SKM-1 treated with dmso at 0.1 percent for 144 hours (cell line): ENCODE measurements at regions not wholly inside any gene's neighbourhood (a gene's known extent, or its start where the extent isn't known, plus 50 kb on each side); places are given as distances from the start of the nearest gene placed in this dataset.

Source experiments
- DNase-seq: peaks from one replicate; lab custom pipeline; 2025; ENCODE audit not compliant: unreplicated experiment; lab: John Stamatoyannopoulos, UW

- DNase-seq = no peak
Measured at GRCh38 chr12:115240251-115240650, 556.3 kb upstream of the TBX3 start.

DNA sequence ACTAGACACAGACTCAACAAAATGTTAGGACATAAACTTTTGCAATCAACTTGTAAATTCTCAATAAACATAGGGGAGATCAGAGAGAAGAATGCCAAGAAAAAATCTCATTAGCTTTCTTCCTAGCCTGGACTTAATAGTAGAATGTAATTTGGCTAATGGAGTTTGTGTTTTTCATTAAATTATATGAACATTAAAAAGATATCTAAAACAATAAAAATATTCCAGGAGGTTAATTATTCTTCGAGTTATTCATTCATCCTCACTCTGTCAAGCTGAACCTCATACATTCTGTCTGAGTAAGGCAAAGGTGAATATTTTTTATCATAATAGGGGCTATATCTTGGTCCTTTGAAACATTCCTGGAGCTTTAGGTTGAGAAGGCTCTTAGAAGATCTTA, 551.9 kb upstream of the TBX3 start:
- no peak for DNase-seq

DNA sequence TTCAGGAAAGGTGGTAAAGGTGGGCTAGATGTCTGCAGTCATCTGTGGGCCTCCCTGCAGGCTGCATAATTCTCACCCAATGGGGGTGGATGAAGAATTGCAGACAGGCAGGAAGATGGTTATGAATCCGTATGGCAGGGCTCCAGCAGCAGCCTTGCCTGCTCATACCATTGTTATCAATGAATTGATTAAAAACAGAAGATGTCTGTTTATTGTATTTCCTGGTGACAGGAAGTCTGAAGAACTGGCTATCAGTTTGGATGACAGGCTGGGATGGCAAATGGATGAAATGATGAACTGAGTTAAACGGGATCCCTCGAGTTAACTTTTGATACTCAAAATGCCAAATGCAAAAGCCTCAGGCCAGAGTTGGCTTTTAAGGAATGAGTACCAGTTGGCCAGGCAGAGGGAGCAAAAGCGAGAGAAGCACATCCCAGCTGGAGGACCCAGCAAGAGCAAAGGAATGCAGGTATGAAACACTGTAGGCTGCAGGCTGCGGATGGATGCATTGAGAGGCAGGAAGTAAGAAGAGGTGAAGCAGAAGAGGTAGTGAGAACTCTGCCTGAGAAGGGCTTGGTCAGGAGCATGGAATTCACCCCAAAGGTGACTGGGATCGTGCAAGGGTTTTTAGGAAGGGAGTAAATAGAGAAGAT, 550.0 kb upstream of the TBX3 start:
- no peak for DNase-seq

DNA sequence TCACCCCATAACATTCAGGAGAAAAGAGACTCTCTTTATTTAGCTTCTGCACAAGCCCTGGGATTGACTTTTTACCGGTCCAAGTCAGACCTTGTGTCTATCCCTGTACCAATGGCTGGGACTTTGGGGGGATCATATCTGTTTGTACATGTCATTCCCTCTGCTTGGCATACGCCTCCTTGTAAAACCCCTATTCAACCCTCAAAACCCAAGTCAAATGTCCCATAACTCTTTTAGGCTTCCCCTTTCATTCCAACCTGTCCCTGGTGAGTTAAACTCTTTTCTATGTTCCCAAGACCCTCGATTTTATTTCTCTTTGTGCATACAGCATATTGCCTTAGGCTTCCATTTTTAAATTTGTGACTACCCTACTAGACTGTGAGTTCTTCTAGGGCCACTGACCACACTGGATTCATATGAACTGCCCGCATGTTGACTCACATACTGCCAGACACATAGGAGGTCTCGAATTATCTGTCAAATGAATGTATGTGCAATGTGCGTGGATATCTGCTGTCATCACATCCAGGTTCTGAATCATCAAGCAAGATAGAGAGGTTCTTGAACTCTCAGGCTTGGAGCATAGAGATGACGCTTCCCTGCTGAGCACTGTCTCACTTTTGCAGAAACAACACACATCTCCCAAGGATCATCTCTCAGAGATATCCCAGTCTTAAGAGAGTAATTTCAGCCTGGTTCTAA, 548.6 kb upstream of the TBX3 start:
- DNase-seq = no peak

- DNase-seq = no peak
Measured at GRCh38 chr12:115230606-115231005, 546.6 kb upstream of the TBX3 start.

- DNase-seq = no peak
Measured at GRCh38 chr12:115229517-115229916, 545.5 kb upstream of the TBX3 start.

DNA sequence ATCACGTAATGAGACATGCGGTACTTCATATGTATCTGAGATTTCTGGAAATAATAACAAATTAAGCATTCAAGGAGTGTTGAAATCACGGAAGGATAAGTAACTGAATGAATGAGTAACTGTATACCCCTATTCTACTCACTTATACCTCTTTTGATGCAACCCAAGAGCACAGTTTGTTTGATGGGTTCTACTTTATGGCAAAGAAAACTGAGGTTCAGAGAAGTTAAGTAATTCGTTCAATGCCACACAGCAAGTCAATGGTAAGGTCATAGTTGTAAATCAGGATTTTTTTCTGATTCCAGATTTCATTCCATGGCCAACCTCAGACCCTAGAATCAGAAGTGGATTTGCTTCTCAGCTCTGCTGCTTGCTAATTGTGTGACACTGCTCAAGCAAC, 544.5 kb upstream of the TBX3 start:
- DNase-seq = no peak

- DNase-seq = no peak
Measured at GRCh38 chr12:115227137-115227615, 543.2 kb upstream of the TBX3 start.

- no peak for DNase-seq
Measured at GRCh38 chr12:115225845-115226244, 541.9 kb upstream of the TBX3 start.

DNA sequence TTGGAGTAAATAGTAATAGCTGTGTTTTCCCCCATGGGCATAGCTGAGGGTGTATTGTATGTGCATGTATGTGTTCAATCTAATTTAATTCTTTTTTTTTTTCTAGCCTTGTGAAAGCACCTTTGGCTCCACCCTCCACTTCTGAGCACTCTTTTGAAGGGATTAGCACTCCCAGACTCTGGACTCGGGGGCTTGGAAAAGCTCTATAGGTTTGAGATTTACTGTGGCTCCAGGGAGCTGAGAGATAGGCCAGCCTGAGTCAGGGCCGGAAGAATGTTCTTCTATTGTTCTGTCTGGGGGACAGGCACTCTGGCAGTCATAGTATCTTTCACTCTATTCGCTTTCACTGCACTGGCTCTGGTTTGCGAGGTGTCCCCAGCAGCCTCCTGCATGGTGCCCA, 540.0 kb upstream of the TBX3 start:
- no peak for DNase-seq

- no peak for DNase-seq
Measured at GRCh38 chr12:115223322-115223721, 539.3 kb upstream of the TBX3 start.

GRCh38 chr12:115222220-115222619, 538.2 kb upstream of the TBX3 start:
- no peak for DNase-seq

DNA sequence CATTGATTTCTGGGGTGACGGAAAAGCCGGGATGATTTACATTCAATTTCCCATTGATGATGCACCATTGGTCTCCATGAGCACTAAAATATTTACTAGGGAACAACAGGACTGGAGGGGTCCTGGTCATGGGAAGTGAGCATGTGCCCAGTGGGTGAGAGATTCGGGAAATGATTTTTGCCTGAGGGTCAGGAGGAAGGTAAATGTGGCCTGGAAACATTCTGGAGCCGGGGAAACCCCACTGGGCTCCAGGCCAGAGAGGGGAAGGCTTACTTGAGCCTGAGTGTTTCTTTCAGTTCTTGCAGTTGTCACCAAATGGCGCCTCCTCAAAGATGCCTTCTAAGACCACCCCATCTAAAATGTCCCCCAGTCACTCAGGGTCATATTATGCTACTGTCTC, 532.3 kb upstream of the TBX3 start:
- DNase-seq = no peak

DNA sequence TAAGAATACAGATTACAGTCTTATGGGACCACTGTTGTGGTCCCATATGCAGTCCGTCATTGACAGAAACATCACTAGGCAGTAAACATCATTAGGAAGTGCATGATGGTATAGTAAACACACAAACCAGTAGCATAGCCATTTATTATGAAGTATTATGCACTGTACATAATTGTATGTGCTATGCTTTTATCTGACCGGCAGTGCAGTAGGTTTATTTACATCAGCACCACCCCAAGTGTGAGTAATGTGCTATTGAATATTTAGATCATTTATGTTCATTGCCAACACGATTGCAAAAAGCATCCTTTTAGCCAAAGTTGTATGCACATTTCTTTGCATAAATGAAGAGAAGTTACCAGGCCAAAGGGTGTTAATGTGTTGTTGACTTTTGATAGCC, 531.6 kb upstream of the TBX3 start:
- DNase-seq = no peak

DNA sequence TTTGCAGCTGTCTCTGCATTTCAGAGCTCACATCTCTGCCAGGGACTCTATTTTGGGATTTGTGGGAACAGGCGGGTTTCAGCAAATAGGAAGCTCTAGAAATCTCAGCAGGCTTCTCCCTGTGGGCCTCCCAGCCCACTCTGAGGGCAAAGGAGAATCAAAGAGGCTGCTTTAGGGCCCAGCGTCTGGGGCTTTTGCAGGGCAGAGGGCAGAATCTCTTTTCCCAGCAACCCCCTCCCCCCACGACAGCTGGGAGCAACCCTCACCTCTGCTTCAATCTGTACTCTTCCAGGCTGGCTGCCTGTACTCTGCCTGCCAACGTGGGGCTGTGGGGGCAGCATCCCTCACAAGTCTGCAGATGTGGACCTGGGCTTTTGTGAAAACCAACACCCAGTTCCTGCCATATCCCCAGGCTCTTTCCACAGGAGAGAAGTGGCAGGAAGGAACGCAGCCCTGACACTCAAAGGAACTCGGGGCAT, 529.6 kb upstream of the TBX3 start:
- no peak for DNase-seq

GRCh38 chr12:115213118-115213517, 529.1 kb upstream of the TBX3 start:
- DNase-seq = no peak

DNA sequence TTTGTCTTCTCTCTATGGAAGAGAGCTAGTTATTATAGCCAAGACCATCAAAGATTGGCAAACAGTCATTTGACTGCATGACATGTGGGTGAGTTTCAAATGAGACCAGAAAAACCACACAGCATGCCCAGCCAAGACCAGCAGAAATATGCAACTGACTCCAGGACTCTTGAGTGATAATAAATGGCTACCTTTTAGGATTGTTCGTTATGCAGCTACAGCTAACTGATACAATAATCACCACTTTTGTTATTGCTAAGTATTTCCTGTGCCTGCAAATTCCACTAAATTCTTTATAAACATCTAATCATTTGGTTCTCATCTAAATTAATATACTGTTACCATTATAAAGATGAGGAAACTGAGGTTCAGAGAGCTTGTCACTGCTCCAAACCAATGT, 528.4 kb upstream of the TBX3 start:
- DNase-seq = no peak

DNA sequence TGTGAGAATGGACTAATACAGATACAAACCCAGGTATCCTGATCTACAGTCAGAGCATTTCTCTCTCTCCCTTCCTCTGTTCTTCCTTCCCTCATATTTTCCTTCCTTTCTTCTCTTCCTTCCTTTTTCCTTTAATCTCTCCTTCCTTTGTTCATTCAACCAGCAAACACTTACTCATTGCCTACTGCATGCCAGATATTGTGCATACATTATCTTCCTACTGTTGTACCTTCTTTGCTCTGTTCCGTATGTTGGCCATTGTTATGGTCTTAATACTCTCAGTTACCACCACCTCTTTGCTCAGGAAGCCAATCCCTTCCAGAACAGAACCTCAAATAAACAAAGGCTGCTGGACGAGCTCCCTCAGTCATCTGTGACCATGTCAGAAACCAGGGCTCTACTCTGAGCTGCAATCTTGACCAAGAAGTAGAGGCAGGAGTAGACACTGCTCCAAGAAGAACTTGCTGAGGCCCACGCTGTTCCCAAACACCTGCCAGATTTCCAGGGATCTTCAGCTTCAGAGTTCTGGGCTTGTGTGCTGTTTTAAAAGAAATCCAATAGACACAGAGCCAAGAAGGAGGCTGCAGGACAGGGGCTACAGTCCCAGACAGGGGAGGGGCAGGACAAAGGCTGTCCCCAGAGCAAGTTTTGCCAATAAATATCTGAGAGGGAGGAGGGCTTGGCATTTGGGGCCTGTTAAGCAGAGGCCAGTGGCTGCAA, 526.7 kb upstream of the TBX3 start:
- no peak for DNase-seq

DNA sequence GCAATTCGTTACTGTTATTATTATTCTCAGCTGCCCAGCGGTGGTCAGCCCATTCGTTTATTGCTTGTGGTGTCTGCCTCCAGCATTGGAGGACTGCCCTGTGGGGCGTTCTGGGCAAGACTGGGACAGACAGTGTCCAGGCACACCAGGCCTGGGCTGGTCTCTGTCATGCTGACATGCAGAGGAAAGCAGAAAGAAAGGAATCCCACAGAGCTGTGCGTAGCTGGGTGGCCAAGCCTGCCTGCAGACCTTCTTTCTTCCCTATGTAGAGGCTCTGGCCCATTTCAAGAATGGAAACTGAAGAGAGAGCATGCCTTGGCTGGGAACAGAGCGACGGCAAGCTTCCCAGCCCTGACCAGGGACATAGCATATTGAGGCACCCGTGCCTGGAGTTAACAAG, 525.3 kb upstream of the TBX3 start:
- no peak for DNase-seq

- DNase-seq = no peak
Measured at GRCh38 chr12:115208098-115208497, 524.1 kb upstream of the TBX3 start.

- DNase-seq = no peak
Measured at GRCh38 chr12:115207216-115207915, 523.4 kb upstream of the TBX3 start.
